ENCODE measurements at regions not wholly inside any gene's neighbourhood (a gene's known extent, or its start where the extent isn't known, plus 50 kb on each side); places are given as distances from the start of the nearest gene placed in this dataset.

DNA sequence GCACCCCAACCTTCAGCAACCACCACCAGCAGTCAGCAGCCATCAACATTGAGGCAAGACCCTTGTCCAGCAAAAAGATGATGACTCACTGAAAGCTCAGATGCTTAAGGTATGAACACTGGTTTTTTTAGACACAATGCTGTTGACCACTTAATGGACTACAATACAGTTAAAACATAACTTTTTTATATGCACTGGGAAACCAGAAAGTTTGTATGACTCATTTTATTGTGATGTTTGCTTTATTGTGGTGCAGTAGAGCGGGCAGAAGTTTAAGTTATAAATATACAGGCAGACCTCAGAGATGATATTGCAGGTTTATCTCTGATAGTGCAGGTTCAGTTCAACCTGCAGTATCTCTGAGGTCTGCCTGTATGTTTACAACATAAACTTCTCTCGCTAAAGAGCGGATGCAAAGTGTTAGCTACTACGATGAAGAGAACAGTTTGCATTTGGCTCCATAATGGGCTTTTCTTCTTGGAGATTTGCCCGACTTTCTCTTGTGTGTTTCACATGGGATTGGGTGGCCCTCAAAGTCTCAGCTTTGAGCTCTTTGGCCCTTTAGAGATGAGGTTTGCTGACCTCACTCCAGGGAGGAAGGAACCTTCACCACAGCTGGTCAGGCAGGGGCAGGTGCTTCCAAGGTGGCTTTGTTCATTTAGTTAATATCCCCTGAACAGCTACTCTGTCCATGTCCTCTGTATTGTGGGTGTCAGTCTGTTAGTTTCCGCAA, 84.4 kb upstream of the SHH start:
- DNase-seq (ENCODE audit: low read depth), result no peak
- no peak overlapping the region for H3K4me3 ChIP-seq (ENCODE audit: low read depth, low read length)
- TF ChIP-seq CTCF (IDR thresholded peaks at IDR 0.05; ENCODE audit: control insufficient read depth, extremely low read depth, insufficient read depth), result no peak

- TF ChIP-seq CTCF (IDR thresholded peaks at IDR 0.05; ENCODE audit: control insufficient read depth, extremely low read depth, insufficient read depth), result no peak
- no peak overlapping the region for H3K4me3 ChIP-seq (ENCODE audit: low read depth, low read length)
- no peak for DNase-seq (ENCODE audit: low read depth)
These were observed 81.4 kb upstream of the SHH start for GRCh38 chr7:155893664-155894063.

DNA sequence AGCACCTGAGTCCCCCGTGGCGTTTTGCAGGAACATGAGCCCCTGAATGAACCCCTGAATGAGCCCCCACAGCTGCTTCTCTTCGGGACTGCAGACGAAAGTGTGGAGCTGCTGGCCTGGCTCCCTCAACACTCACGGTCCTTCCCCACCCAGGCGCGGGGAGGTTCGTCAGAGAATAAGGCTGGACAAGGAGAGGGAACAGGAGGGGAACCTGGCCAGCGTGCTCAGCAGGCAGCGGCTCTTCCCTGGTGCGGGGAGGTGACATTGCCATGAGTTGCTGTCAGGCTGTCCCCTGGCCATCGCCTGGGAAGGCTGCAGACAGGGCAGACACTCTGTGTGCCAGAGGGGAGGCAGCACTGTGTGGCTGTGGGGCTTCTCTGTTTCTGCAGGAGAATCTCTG, 80.9 kb upstream of the SHH start:
- H3K4me3 ChIP-seq (ENCODE audit: low read depth, low read length), result no peak overlapping the region
- TF ChIP-seq CTCF (IDR thresholded peaks at IDR 0.05; ENCODE audit: control insufficient read depth, extremely low read depth, insufficient read depth), result no peak
- DNase-seq (ENCODE audit: low read depth), result no peak

GRCh38 chr7:155889636-155890511, 77.6 kb upstream of the SHH start:
- no peak for TF ChIP-seq CTCF (IDR thresholded peaks at IDR 0.05; ENCODE audit: control insufficient read depth, extremely low read depth, insufficient read depth)
- H3K4me3 ChIP-seq (ENCODE audit: low read depth, low read length), result no peak overlapping the region
- no peak for DNase-seq (ENCODE audit: low read depth)

DNA sequence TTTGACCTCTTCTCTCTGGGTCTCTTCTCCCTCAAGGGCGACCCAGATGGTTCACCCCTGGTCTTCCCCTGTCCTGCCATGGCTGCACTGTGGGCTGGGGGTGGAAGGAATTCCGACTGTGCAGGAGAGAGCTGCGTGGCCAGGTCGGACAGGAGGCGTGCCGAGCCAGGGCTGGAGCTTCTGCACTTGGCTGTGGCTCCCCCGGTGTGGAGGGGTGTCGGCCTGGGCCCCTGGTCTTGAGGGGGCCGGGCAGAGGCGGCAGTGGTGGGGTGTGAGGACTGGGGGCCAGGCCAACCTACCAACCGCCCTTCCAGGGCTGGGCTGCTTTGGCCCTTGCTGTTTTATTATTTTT, 74.9 kb upstream of the SHH start:
- TF ChIP-seq CTCF (IDR thresholded peaks at IDR 0.05; ENCODE audit: control insufficient read depth, extremely low read depth, insufficient read depth), result no peak
- no peak overlapping the region for H3K4me3 ChIP-seq (ENCODE audit: low read depth, low read length)
- DNase-seq (ENCODE audit: low read depth), result no peak

DNA sequence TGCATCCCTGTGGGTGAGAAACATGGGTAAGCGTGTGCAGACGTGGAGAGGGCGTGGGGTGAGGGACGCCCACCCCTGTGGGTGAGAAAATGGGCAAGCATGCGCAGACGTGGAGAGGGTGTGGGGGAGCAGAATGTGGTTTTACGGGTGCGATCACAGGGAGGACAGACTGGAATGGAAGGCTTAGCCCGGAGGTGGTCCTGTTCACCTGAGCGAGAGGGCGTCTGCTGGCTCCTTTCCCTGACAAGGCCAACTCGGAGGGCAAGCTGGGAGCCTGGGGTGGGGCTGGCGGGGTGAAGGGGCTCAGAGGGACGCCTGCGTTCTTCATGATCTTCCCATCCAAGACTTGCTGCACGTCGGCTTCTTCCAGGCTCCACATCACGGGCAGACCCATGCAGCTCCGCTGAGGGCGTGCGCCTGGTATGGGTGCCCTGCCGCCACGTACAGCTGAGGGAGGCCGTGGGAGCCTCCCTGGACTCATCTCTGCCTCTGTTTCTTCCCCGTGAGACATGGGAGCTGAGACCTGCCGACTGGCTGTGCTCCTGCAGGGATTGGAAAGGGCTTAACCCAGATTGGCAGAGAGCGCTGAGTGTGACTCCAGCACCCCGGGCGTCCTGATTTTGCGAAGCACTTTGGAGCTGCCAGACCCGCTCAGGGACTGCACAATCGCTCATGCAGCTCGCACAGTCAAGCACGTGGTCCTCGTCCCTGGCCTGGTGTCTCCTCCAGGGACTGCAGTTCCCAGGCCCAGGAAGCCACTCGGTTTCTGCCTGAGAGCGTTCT, 74.3 kb upstream of the SHH start:
- DNase-seq (ENCODE audit: low read depth), result no peak
- TF ChIP-seq CTCF (IDR thresholded peaks at IDR 0.05; ENCODE audit: control insufficient read depth, extremely low read depth, insufficient read depth), result no peak
- no peak overlapping the region for H3K4me3 ChIP-seq (ENCODE audit: low read depth, low read length)

Data from LNCaP clone FGC (cell line).